ENCODE measurements at regions not wholly inside any gene's neighbourhood (a gene's known extent, or its start where the extent isn't known, plus 50 kb on each side); places are given as distances from the start of the nearest gene placed in this dataset.
"Not testable (repeated sequence)": the region's sequence is repeated elsewhere in the genome, so short reads cannot be mapped to it uniquely, and the experiment has no call there.

DNA sequence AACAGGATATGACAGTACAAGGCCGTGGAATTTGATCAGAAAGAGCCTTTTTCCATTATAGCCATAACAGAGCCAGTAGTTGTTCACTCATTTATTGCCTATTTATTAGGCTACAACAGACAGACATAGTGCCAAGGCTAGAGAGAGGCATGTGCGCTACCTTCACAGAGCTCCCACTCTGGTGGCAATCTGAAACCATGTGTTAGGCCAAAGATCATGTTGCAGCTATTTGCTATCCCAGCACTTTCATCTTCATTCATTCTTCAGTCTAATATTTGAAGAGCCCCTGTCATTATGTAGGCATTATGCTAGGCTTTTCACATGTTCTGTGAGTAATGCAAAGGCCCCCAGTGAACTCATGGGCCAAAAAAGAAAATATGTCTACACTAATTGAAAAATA, 404.8 kb downstream of the IGSF11 start:
- in situ Hi-C loops (cut with MboI; ENCODE audit: low sequenced_read_pairs), result no loop called here

DNA sequence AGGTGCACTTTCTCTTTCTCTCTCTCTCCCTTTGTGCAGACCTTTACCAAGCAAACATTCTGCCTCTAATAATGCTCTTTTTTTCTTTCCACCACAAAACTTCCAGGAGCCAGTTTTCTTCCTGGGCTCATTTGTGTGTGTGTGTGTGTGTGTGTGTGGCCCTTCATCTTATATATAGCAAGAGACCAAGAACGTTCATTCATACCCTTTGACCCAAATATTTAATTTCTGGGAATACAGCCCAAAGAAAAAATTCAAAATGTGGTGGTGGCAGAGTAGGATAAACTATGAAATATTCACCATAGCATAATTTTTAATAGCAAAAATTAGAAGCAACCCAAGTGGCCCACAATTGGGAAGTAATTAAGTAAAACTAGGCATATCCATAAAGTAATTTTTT, 398.9 kb downstream of the IGSF11 start:
- in situ Hi-C loops (cut with MboI; ENCODE audit: low sequenced_read_pairs), result no loop called here

DNA sequence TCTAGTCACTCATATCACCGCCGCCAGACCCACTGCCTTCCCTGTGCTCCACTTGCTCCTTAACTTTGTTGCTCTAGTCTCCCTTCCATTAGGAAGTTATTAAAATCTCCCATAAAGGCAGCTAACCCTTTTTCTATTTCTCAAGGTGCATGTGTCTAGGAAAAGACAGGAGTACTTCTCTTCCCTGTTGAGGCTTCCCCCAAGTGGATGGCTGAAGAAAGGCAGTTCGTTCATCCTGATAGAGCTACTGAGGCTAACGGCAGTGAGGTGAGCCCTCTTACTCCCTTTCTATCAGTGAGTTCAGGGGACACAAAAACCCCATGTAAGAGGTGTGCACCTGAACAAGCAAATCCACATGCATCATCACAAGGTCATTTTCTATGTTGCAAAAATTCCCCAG, 397.8 kb downstream of the IGSF11 start:
- in situ Hi-C loops (cut with MboI; ENCODE audit: low sequenced_read_pairs), result no loop called here

DNA sequence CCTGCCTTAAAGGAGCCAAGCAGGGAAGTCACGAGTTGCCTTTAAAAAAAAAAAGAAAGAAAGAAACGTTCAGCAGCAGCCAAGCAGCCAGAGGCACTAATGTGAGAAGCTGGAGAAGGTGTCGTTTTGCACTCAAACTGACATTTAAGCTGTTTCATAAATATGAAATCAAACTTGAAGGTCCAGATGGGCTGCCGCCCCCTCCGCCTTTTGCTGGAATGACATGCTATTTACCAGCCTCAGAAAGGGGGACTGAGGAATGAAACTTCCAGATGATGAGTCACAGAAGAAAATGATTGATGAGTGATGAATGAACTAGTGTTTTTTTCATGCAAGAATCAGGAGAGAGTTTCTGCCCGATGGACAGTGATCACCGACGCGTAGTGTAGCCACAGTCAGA, 396.8 kb downstream of the IGSF11 start:
- in situ Hi-C loops (cut with MboI; ENCODE audit: low sequenced_read_pairs), result no loop called here

DNA sequence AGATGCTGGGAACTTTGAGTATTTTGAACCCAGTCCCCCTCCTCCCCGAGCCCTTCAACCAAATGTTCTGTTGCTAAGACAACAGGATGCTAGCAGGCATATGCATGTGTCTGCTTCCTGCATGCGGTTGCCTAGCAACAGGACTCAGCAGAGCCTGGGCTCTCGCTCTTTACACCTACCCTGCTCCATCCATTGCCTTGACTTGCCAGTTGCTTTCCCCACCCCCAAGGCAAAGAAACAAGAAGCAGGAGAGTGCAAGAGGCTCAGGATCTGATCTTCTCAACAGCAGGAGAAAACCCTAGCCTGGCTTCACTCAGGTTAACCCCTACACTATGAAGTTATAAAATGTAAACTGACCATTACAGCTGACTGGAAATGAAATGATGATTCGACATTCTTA, 393.0 kb downstream of the IGSF11 start:
- in situ Hi-C loops (cut with MboI; ENCODE audit: low sequenced_read_pairs), result no loop called here

DNA sequence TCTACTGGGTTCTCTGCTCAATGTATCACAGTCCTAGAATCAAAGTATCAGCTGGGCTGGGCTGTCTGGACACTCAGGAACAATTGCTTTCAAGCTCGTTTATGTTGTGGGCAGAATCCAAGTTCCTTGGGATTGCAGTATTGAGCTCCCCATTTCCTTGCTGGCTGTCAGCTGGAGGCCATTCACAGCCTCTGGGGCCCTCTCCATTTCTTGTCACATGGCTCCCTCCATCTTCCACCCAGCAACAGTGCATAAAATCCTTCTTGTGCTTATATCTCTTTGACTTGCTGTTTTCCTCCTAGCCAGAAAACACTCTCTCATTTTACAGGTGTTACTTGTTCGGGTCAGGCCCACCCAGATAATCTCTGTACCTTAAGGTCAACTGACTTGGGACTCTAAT, 363.5 kb downstream of the IGSF11 start:
- in situ Hi-C loops (cut with MboI; ENCODE audit: low sequenced_read_pairs), result no loop called here

DNA sequence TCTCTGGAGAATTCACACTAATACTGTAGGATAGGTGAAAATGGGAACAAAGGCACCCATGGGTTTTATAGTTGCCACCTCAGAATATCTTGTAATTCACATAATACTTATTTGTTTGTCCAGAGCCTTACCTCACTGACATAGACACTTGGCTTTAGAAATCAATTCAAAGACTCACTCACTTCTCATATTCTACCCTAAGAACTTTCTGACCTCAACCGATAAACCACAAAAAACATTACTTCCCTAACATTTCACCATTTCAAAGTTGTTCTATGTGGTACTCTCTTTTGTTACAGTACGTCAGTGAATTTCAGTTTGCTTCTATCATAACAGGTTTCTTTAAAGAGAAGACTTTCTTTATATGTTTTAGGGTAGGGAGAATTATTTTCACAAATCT, 359.3 kb downstream of the IGSF11 start:
- in situ Hi-C loops (cut with MboI; ENCODE audit: low sequenced_read_pairs), result no loop called here

DNA sequence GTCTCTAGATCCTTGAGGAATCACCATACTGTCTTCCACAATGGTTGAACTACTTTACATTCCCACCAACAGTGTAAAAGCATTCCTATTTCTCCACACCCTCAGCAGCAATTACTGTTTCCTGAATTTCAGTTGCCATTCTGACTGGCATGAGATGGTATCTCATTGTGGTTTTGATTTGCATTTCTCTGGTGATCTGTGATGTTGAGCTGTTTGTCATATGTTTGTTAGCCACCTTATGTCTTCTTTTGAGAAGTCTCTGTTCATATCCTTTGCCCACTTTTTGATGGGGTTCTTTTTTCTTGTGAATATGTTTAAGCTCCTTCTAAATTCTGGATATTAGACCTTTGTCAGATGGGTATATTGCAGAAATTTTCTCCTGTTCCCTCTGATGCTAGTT, 356.0 kb downstream of the IGSF11 start:
- in situ Hi-C loops (cut with MboI; ENCODE audit: low sequenced_read_pairs), result not testable (repeated sequence)

DNA sequence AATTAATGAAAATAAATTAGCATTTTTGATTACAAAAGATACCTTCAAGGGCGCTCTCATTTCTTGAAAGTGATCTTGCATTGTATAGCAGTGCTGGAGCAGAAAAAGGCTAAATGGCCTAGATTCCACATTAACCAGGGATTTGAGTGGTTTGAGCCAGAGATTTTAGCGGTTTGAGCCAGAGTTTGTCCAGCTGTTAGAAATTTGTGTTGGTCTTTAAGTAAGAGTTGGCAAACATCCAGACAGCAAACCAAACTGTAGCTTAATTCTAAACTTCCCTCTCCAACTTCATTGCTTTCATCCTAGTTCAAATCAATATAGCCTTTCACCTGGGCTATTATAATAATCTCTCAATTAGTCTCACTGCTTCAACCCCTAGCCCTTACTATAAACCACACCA, 351.7 kb downstream of the IGSF11 start:
- in situ Hi-C loops (cut with MboI; ENCODE audit: low sequenced_read_pairs), result no loop called here

DNA sequence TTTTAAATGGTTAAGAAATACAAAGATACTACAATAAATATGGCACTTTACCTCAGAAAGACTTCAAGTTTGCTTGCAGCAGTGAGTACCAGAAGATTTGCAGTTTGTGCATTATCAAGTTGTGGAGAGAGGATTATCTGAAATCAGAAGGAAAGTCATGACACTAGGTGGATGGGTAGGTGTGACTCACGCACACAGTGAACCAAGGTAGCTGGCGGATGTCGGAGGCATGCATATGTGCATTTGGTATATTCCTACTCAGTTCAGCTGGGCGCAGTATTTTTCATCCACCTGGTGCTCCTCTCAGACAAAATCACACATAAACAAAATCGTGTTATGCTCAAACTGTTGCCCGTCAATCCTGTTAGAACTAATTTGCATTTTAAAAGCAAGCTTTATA, 351.0 kb downstream of the IGSF11 start:
- in situ Hi-C loops (cut with MboI; ENCODE audit: low sequenced_read_pairs), result no loop called here

DNA sequence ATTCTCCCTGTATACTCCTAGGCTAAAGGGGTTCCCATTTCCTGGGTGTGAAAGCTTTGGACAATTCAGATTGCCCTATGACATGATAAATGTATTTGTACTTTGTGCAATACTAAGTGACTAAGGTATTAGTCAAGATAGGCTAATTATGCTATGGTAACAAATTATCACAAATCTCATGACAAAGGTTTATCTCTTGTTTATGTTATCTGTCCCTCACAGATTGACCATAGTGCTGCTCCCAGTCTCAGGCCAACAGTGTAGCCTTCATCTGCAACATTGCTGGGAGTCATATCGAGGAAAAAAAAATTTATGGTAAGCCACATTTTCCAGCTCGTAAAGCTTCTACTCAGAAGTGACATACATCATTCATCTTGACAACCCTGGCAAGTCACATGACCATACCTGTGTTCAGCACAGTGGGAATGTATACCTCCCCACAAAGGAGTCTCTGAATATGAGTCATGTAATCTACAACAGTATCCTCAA, 346.2 kb downstream of the IGSF11 start:
- in situ Hi-C loops (cut with MboI; ENCODE audit: low sequenced_read_pairs), result no loop called here

DNA sequence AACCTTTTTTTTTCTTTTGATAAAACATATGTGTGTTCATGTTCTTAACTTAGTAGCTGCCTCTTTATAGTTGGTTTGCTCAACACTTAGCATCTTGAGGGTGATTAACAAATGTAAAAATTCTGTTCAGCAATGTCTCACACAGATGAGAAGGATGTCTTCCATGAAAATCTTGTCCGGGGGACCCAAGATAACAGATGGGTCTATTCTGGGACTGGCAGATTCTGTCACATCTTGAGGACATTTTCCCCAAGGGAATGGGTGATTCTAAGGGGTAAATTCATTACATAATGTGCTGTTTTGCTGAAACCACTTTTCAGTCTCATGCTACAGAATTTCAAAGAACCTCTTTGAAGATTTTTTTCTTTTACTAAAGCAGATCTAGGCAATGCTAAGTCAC, 342.2 kb downstream of the IGSF11 start:
- in situ Hi-C loops (cut with MboI; ENCODE audit: low sequenced_read_pairs), result no loop called here

DNA sequence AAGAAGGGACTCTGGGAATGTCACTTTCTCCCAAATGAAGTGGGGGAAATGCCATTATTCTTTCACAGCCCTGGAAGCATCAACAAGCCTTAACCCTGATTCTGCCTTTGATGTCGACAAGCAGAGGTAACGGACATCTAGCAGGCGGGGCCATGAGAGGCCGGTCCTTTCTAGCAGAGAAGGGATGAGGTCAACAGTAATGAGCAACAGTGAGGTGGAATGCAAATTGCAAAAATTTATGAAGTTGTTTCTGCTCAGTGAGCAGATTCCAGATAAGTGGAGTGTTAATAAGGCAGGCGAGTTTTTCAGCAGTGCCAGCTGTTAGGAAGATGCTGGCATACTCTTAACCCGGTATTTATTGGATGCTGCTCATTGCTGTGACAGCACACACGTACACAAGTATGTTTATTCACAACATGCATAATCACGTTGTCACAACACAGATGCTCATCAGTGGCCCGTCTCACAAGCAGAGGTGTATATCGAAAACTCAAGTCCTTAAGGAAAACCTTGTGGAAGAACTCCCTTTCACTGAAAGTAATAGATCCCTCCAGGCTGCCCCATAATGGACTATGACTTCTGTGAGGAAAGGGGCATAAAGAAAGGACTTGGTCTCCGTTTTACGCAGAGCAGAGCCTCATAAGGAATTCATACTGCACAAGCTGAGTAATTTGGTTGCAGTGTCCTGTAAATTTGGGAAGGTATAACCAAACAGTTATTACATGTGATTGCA, 329.0 kb downstream of the IGSF11 start:
- in situ Hi-C loops (cut with MboI; ENCODE audit: low sequenced_read_pairs), result no loop called here

DNA sequence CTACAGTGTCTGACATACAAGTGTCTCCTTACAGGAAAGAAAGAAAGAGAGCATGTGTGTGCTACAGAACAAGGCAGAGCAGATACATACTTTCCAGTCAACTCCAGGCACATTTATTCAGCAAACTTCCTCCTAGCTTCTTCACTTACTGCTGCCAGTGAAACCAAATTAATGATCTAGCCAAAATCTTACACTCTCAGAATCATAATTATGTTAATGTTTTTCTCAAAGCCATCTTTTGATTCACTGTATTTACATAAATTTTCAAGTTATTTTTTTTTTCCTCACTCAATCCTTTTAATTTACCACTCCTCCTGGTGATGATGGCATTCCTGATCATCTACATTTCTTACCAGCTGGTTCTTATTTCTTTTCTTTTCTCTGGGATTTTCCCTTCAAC, 326.7 kb downstream of the IGSF11 start:
- in situ Hi-C loops (cut with MboI; ENCODE audit: low sequenced_read_pairs), result no loop called here

DNA sequence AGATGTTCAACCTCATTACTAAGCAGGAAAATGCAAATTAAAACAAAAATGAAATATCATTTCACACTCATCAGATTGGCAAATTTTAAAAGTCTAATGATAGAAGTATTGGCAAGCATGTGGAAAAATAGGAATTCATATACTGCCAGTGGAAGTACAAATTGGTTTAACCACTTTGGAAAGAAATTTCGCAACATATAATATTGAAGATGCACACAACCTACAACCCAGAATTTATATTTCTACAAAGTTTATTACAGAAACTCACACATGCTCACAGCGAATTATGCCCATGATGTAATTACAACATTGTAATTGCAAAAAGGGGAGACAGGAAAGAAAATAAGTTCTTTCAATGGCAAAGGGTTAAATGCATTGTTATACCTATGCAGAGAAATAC, 324.1 kb downstream of the IGSF11 start:
- in situ Hi-C loops (cut with MboI; ENCODE audit: low sequenced_read_pairs), result no loop called here

DNA sequence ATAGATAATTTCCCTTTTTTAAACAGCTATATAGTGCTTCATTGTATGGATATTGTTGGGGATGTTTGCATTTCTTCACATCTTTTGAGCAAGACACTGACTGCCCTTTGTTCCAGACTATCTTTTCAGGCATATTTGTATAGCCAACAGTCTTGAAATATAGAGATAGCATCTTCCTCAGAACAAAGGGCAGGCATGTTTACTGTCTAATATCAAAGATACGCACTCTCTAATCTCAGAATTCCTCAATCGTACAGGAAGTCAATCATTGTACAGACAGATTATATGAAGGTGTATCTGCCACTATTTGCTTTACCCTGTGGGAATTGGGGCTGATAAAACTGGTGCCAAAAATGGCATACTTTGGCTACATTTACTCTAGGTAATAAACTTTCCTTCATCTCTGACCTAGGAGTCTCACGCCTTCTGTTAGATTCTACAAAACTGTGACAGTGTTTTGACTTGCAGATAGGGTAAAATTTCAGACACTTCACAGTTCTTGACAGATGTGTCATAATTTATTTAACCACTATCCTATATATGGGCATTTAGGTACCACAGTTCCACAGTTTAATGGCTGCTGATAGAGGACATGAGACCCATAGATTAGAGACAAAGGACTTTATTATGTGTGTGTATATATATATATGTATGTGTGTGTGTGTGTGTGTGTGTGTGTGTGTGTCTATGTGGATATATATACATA, 321.0 kb downstream of the IGSF11 start:
- in situ Hi-C loops (cut with MboI; ENCODE audit: low sequenced_read_pairs), result no loop called here

DNA sequence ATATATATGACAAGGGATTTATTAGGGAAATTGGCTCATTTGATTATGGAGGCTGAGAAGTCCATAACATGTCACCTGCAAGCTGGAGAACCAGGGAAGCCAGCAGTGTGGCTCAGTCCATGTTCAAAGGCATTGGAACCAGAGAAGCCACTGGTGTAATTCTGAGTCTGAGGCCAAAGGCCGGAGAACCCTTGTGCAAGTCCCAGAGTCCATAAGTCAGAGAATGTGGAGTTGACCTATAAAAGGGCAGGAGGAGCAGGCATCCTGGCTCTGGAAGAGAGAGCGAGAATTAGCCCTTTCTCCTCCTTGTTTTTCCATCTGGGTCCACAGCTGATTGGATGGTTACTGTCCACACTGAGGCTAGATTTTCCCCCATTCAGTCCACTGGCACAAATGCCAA, 319.8 kb downstream of the IGSF11 start:
- in situ Hi-C loops (cut with MboI; ENCODE audit: low sequenced_read_pairs), result no loop called here

DNA sequence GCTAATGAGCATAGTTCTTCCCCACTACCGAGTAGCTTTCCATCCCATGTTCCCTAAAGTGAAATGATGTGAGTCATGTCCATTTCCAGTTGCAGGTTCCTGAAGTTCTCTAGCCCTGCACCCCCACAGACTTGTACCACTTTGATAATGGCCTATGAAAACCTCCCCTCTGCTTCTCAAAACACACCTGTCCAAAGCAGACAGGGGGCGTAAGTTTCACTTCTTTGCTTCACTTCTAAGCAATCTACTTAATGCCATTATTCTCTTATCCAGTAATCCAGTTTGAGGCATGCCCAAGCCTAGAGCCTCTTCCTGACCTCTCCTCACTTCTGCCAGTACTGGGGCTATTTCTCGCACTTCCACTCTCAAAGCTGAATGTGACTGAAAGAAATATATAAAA, 305.1 kb downstream of the IGSF11 start:
- in situ Hi-C loops (cut with MboI; ENCODE audit: low sequenced_read_pairs), result no loop called here

DNA sequence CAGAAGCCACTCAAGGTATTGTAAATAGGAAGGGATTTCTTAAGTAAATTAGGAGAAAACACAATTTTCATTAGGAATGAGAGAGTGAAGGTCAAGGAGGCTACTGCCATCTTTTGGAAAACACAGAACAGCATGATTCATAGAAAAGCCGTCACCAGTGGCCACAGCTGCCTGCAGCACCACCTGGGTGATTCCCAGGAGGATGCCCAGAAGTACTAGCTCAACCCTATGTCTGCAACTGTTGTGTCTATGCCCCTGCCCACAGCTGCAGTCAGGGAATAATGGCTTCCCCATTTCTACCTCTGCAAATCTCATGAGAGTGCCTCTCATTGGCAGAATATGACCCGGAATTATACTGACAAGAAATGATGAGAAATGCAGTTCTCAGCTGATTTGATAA, 300.0 kb downstream of the IGSF11 start:
- in situ Hi-C loops (cut with MboI; ENCODE audit: low sequenced_read_pairs), result no loop called here

DNA sequence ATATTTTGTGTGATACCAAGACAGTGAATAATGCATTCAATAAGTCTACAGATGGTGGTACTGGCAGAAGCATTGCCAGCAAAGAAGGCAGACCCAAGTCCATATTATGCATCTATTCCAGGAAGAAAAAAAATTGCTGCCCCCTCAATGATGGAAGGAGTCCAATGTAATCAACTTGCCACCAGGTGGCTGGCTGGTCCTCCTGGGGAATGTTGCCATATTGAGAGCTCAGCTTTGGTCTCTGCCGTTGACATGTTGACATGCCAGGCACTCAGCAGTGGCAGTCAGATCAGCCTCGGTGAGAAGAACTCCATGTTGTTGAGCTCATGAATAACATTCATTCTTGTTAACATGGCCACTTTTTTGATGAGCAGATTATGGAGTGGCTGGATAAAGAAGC, 298.5 kb downstream of the IGSF11 start:
- in situ Hi-C loops (cut with MboI; ENCODE audit: low sequenced_read_pairs), result no loop called here

DNA sequence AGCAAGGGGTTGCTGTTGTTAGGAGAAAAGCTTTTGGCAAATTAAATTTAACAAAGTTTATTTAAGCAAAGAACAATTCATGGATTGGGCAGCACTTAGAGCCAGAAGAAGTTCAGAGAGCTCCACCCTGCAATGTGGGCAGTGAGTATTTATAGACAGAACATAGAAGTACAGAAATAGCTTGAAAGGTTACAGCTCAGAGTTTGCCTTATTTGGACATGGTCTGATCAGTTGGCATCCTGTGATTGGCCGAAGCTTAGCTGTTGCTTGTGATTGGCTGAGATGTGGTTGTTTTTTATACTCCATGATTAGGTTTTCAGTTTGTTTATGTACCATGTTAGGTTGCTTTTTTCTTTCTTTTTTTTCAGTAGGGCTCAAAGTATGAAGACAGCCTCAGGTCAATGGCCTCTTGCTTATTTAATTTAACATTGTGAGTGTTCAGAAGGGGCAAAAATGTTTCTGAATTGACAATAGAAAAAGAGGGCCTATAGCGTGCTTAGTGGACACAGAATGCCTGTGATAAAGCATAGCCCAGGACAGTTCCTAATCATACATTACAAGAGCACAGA, 293.8 kb downstream of the IGSF11 start:
- in situ Hi-C loops (cut with MboI; ENCODE audit: low sequenced_read_pairs), result no loop called here

DNA sequence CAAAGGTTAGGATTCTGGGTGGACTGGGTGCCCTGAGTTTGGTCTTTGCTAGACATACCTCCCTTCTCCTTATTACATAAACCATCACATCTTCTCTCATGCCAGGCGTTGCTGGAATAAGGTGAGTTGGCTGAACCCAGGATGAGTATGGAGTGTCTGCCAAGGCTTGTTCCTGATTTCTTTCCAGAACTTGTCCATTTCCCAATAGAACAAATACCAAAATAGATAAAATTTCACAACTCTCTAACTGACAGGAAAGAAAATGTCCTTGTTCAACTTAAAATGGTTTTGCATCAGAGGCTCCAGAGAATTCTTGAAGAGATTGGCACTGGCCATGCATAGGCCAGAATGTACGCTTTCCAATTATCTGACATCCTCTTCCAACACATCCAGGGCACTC, 291.9 kb downstream of the IGSF11 start:
- in situ Hi-C loops (cut with MboI; ENCODE audit: low sequenced_read_pairs), result no loop called here
